HG03571 (cell line): ENCODE measurements at regions not wholly inside any gene's neighbourhood (a gene's known extent, or its start where the extent isn't known, plus 50 kb on each side); places are given as distances from the start of the nearest gene placed in this dataset.
A peak's percentile ranks its signal among the peaks of the same experiment; 100 is the strongest.
"Not testable (repeated sequence)": the region's sequence is repeated elsewhere in the genome, so short reads cannot be mapped to it uniquely, and the experiment has no call there.

Source experiments
- ATAC-seq: cut with Tn5 transposase; IDR thresholded peaks from one replicate; pipeline ENCODE4 v1.9.1; 2021; ENCODE audit not compliant: unreplicated experiment

- ATAC-seq, result no peak
Measured at GRCh38 chr12:80045594-80045993, 53.7 kb upstream of the OTOGL start.

DNA sequence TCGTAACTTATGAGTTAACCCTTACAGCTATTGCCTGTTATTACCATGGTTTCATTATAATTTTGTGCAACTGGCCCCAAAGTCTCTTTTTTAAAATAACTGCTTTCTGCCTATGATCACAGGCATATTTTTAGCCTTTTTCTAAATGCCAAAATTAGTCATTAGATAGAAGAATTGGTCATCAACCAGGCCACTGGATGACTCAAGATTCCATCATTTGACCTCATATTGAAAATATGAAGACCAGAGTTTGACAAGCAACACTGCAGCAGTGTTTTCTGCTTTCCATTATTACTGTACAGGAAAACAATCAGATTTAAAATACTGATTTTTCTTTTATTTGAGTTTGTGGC lies 54.7 kb upstream of the OTOGL start:
- no peak for ATAC-seq

DNA sequence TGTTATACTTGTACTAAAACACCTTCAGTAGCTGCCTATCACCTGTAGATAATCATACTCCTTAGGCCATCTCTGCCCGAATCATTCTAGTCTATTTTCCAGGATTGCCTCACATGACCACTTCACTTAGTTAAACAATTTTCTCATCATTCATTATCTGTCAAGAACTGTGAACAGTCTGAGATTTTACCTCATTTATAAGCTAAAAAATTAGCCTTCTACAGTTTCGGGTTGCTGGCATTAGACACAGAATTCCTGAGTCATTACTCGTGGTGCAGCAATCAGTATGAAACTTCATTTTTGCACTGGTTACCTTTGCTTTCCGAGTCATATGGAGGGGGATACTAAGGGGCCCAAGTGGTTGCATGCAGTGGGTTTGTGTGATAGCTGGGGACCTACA lies 57.6 kb upstream of the OTOGL start:
- ATAC-seq, result no peak

DNA sequence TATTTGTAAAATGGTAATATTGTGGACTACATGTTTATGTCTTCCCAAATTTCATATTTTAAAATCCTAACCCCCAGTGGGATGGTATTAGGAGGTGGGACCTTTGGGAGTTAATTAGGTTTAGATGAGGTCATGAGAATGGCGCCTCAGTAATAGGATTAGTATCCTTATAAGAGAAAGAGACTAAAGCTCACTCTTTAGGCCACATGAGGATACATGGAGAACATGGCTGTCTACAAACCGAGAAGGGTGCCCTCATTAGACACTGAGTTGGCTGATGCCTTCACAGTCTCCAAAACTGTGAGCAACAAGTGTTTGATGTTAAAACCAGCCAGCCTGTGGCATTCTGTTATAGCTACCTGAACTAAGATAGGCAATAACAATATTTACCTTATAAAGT lies 58.3 kb upstream of the OTOGL start:
- no peak for ATAC-seq

- no peak for ATAC-seq
Measured at GRCh38 chr12:80040075-80040738, 59.1 kb upstream of the OTOGL start.

- no peak for ATAC-seq
Measured at GRCh38 chr12:80038062-80038560, 61.2 kb upstream of the OTOGL start.

GRCh38 chr12:80033448-80033847 lies 65.9 kb upstream of the OTOGL start:
- no peak for ATAC-seq

DNA sequence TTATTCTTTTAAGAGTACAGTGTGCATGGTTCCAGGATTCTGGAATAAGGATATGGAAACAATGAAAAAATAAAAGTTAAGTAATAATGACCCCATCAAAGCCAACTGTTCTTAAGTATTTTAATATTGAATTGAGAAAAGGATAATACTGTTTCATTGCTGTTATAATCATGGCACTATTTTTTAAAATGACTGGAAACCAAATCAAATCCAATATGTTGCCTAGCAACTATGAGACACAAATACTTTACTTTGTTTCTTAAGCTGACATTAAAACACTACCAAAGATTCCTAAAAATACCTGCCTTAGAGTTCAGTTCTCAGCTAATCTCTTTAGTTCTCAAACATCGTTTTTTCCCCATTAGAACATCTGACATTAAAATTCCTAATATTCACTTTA lies 66.4 kb upstream of the OTOGL start:
- ATAC-seq, result no peak

GRCh38 chr12:80031229-80031628 lies 68.1 kb upstream of the OTOGL start:
- no peak for ATAC-seq

GRCh38 chr12:80025638-80026037 lies 73.7 kb upstream of the OTOGL start:
- no peak for ATAC-seq

GRCh38 chr12:80019691-80020090 lies 79.6 kb upstream of the OTOGL start:
- ATAC-seq, result no peak

GRCh38 chr12:80018119-80018518 lies 81.2 kb upstream of the OTOGL start:
- ATAC-seq, result no peak

DNA sequence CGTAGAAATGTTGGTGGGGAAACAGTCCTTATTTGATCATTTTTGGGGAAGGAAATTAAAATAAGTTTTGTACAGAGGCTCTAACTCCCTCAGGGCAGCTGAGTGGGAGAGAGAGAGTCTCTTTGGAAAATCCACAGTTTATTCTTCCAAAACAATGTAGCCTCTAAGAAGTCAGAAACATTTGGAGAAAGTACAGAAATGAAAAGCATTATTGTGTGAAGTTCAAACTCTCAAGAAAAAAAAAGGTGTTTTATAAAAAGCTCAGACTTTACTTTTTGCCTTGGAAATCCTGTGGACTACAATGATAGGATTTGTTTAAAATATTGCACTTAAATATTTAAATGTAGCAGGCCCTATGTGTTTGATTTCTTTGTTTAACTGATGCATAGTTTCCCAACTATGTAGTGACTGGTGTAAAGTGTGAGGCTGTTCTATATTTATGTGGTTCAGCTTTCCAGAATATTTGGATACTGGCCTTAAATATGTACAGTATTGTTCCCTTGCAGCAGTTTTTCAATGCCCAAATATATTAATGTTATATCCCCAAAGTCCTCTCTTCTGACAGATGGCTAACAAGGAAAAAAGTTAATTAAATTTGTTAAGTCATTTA lies 82.0 kb upstream of the OTOGL start:
- ATAC-seq, result no peak

DNA sequence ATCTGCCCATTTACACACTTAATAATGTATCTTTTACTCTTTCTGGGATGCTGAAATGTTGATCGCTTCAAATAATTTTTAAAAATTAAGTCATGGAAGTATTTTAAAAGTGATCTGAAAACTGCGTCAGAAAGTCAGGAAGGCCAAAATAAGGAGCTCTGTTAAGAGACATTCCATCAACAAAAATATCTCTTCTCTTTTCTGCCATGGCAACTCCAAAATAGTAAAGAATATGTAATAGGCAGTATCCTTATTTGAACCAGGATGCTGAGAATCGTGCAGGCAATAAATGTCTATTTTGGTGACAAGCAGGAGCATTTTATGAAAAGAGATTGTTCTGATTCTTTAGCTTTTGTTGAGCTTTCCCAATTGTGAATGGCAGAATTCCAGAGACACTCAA lies 81.8 kb upstream of the PPP1R12A start:
- ATAC-seq, result no peak

- no peak for ATAC-seq
Measured at GRCh38 chr12:80015660-80016059, 80.8 kb upstream of the PPP1R12A start.

DNA sequence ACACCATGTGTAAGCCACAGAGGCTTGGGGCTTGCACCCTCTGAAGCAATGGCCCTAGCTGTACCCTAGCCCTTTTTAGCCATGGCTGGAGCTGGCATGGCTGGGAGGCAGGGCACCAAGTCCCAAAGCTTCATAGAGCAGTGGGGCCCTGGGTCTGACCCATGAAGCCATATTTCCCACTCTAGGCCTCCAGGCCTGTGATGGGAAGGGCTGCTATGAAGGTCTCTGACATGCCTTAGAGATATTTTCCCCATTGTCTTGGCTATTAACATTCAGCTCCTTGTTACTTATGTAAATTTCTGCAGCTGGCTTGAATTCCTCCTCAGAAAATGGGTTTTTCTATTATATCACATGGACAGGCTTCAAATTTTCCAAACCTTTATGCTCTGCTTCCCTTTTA lies 68.8 kb upstream of the PPP1R12A start:
- not testable (repeated sequence) for ATAC-seq

- ATAC-seq, result no peak
Measured at GRCh38 chr12:80001562-80001961, 66.7 kb upstream of the PPP1R12A start.

- no peak for ATAC-seq
Measured at GRCh38 chr12:80000831-80001230, 65.9 kb upstream of the PPP1R12A start.

GRCh38 chr12:79998554-79998953 lies 63.7 kb upstream of the PPP1R12A start:
- ATAC-seq, result no peak

- ATAC-seq, result peak; percentile 99
Measured at GRCh38 chr12:79997096-79997791, 62.3 kb upstream of the PPP1R12A start.

- not testable (repeated sequence) for ATAC-seq
Measured at GRCh38 chr12:79995385-79996084, 60.6 kb upstream of the PPP1R12A start.
